H9 (cell line): ENCODE measurements at regions not wholly inside any gene's neighbourhood (a gene's known extent, or its start where the extent isn't known, plus 50 kb on each side); places are given as distances from the start of the nearest gene placed in this dataset.
"Not testable (repeated sequence)": the region's sequence is repeated elsewhere in the genome, so short reads cannot be mapped to it uniquely, and the experiment has no call there.

Source experiments
- DNase-seq: peaks from one replicate; pipeline ENCODE4 v3.0.0-alpha.2; 2017
- H2AFZ ChIP-seq: one replicate; pipeline ENCODE4 v1.6.1; 2013; ENCODE audit warnings: mild to moderate bottlenecking, low read length, control low read depth, moderate library complexity
- H2AK5ac ChIP-seq: 2 replicates; pipeline ENCODE4 v1.6.1; 2013; ENCODE audit warnings: low read length, control low read depth, mixed read lengths; ENCODE audit not compliant: insufficient read length
- H2BK120ac ChIP-seq: one replicate; pipeline ENCODE4 v1.6.1; 2013; ENCODE audit warnings: low read depth, mild to moderate bottlenecking, low read length, control low read depth, inconsistent platforms; ENCODE audit not compliant: poor library complexity, severe bottlenecking
- H2BK12ac ChIP-seq: 2 replicates; pipeline ENCODE4 v1.6.1; 2013; ENCODE audit warnings: low read length, control low read depth, mixed read lengths, low read depth; ENCODE audit not compliant: insufficient read length
- H2BK15ac ChIP-seq: 2 replicates; pipeline ENCODE4 v1.6.1; 2013; ENCODE audit warnings: low read depth, low read length, control low read depth
- H2BK20ac ChIP-seq: one replicate; pipeline ENCODE4 v1.6.1; 2013; ENCODE audit warnings: low read depth, mild to moderate bottlenecking, low read length, control low read depth, inconsistent platforms; ENCODE audit not compliant: poor library complexity, severe bottlenecking
- H2BK5ac ChIP-seq: 2 replicates; pipeline ENCODE4 v1.6.1; 2013; ENCODE audit warnings: low read length, control low read depth, mixed read lengths; ENCODE audit not compliant: insufficient read length
- H3K14ac ChIP-seq: 2 replicates; pipeline ENCODE4 v1.6.1; 2013; ENCODE audit warnings: low read length, control low read depth; ENCODE audit not compliant: insufficient read depth
- H3K18ac ChIP-seq: 2 replicates; pipeline ENCODE4 v1.6.1; 2013; ENCODE audit warnings: low read depth, mild to moderate bottlenecking, mixed read lengths, low read length, control low read depth; ENCODE audit not compliant: insufficient read length
- H3K23ac ChIP-seq: 2 replicates; pipeline ENCODE4 v1.6.1; 2013; ENCODE audit warnings: low read length, control low read depth, mixed read lengths, low read depth; ENCODE audit not compliant: insufficient read length
- H3K23me2 ChIP-seq: 2 replicates; pipeline ENCODE4 v1.6.1; 2013; ENCODE audit warnings: low read depth, mild to moderate bottlenecking, mixed read lengths, low read length, control low read depth; ENCODE audit not compliant: insufficient read length, poor library complexity, severe bottlenecking
- H3K27ac ChIP-seq: 2 replicates; pipeline ENCODE4 v1.5.1; 2013; ENCODE audit warnings: low read length, control low read depth, mixed read lengths, low read depth; ENCODE audit not compliant: insufficient read length
- H3K27me3 ChIP-seq: 2 replicates; pipeline ENCODE4 v1.6.1; 2013; ENCODE audit warnings: low read length, control low read depth, inconsistent platforms; ENCODE audit not compliant: insufficient read depth
- H3K4ac ChIP-seq: 2 replicates; pipeline ENCODE4 v1.6.1; 2013; ENCODE audit warnings: low read depth, mild to moderate bottlenecking, control low read depth, inconsistent platforms, low read length, moderate library complexity
- H3K4me1 ChIP-seq: 2 replicates; pipeline ENCODE4 v1.6.1; 2013; ENCODE audit warnings: low read length, control low read depth, inconsistent platforms; ENCODE audit not compliant: insufficient read depth
- H3K4me2 ChIP-seq: 2 replicates; pipeline ENCODE4 v1.6.1; 2013; ENCODE audit warnings: low read length, control low read depth, mixed read lengths; ENCODE audit not compliant: insufficient read length, insufficient read depth
- H3K56ac ChIP-seq: 2 replicates; pipeline ENCODE4 v1.6.1; 2013; ENCODE audit warnings: low read depth, mild to moderate bottlenecking, mixed read lengths, low read length, control low read depth; ENCODE audit not compliant: insufficient read length
- H3K79me1 ChIP-seq: 2 replicates; pipeline ENCODE4 v1.6.1; 2013; ENCODE audit warnings: low read depth, mild to moderate bottlenecking, moderate library complexity, low read length, control low read depth, inconsistent platforms; ENCODE audit not compliant: insufficient read depth, poor library complexity, severe bottlenecking
- H3K79me2 ChIP-seq: 2 replicates; pipeline ENCODE4 v1.6.1; 2013; ENCODE audit warnings: low read length, control low read depth, inconsistent platforms; ENCODE audit not compliant: insufficient read depth
- H3K9ac ChIP-seq: 2 replicates; pipeline ENCODE4 v1.6.1; 2013; ENCODE audit warnings: low read length, control low read depth, mixed read lengths; ENCODE audit not compliant: insufficient read length; ENCODE audit errors: extremely low read depth
- H3K9me3 ChIP-seq: one replicate; pipeline ENCODE4 v1.6.1; 2013; ENCODE audit warnings: low read depth, low read length, inconsistent platforms; ENCODE audit not compliant: control insufficient read depth
- H3T11ph ChIP-seq: one replicate; pipeline ENCODE4 v1.6.1; 2013; ENCODE audit warnings: mild to moderate bottlenecking, low read length, control low read depth, inconsistent platforms
- H4K20me1 ChIP-seq: one replicate; pipeline ENCODE4 v1.6.1; 2013; ENCODE audit not compliant: control insufficient read depth, insufficient read length, insufficient read depth
- H4K5ac ChIP-seq: 2 replicates; pipeline ENCODE4 v1.6.1; 2013; ENCODE audit warnings: low read depth, mild to moderate bottlenecking, mixed read lengths, low read length, control low read depth; ENCODE audit not compliant: insufficient read length
- H4K8ac ChIP-seq: replicated peaks from 2 replicates; pipeline ENCODE4 v1.6.1; 2013; ENCODE audit warnings: low read length, control low read depth, mixed read lengths, low read depth; ENCODE audit not compliant: insufficient read length
- H4K91ac ChIP-seq: 2 replicates; pipeline ENCODE4 v1.6.1; 2013; ENCODE audit warnings: low read depth, mild to moderate bottlenecking, moderate library complexity, mixed read lengths, low read length, control low read depth; ENCODE audit not compliant: insufficient read length
- H3K27ac Mint-ChIP-seq, 3 experiments: 2 replicates in 2 of 3; 3 replicates in 1 of 3; pipeline ENCODE4 v1.8.0; 2020 to 2021; ENCODE audit warnings: mixed read lengths in 3 of 3, mild to moderate bottlenecking in 1 of 3, moderate library complexity in 1 of 3
- H3K27me3 Mint-ChIP-seq: 2 replicates; pipeline ENCODE4 v1.8.0; 2021; ENCODE audit warnings: low read depth, mild to moderate bottlenecking, moderate library complexity, mixed read lengths
- H3K36me3 Mint-ChIP-seq, 3 experiments: 2 replicates in 2 of 3; 3 replicates in 1 of 3; pipeline ENCODE4 v1.8.0; 2020 to 2021; ENCODE audit warnings: low read depth in 3 of 3, mixed read lengths in 3 of 3; ENCODE audit not compliant: insufficient read depth in 1 of 3
- H3K4me1 Mint-ChIP-seq, 2 experiments: 2 replicates each; pipeline ENCODE4 v1.8.0; 2020; ENCODE audit warnings: mixed read lengths in 2 of 2
- H3K4me3 Mint-ChIP-seq, 2 experiments: 2 replicates in 1 of 2; 3 replicates in 1 of 2; pipeline ENCODE4 v1.8.0; 2020 to 2021; ENCODE audit warnings: mild to moderate bottlenecking in 2 of 2, mixed read lengths in 2 of 2, moderate library complexity in 1 of 2
- H3K9me3 Mint-ChIP-seq, 2 experiments: 2 replicates in 1 of 2; 3 replicates in 1 of 2; pipeline ENCODE4 v1.8.0; 2020; ENCODE audit warnings: mild to moderate bottlenecking in 2 of 2, mixed read lengths in 2 of 2, moderate library complexity in 1 of 2
- WGBS: extraction: QIAGEN DNeasy Blood & Tissue Kit; methylation state at CpG from one replicate; pipeline ENCODE4 v1.1.7; 2013; ENCODE audit warnings: missing lambda C conversion rate, low lambda C conversion rate, mixed read lengths; ENCODE audit not compliant: insufficient read length; ENCODE audit errors: extremely low coverage; 5-methylcytosine and 5-hydroxymethylcytosine counted together

GRCh38 chr7:46039813-46040212, 118.7 kb upstream of the IGFBP3 start:
- H2BK120ac ChIP-seq, H3K27me3 Mint-ChIP-seq, H3T11ph ChIP-seq, H4K8ac ChIP-seq, H3K79me1 ChIP-seq, H3K27ac Mint-ChIP-seq, H2AK5ac ChIP-seq, H3K56ac ChIP-seq, H3K14ac ChIP-seq, H3K9me3 ChIP-seq, H2BK20ac ChIP-seq, H3K4me2 ChIP-seq, H4K5ac ChIP-seq, H3K4ac ChIP-seq, H2BK12ac ChIP-seq, H3K4me1 Mint-ChIP-seq, DNase-seq, H3K4me1 ChIP-seq, H4K20me1 ChIP-seq, H3K79me2 ChIP-seq, H2BK5ac ChIP-seq, H3K18ac ChIP-seq, H3K23ac ChIP-seq, H2BK15ac ChIP-seq, H3K27ac ChIP-seq, H3K9ac ChIP-seq, H3K23me2 ChIP-seq, H3K27me3 ChIP-seq, H4K91ac ChIP-seq, H3K4me3 Mint-ChIP-seq, H2AFZ ChIP-seq: not testable (repeated sequence)
- Mint-ChIP-seq H3K36me3 (peaks cover under 1 to 10% (median 6%) of the 10 kb centered on the region in 3 experiments; a peak in 6 of 7 replicates), H3K9me3 (peaks cover 11% of the 10 kb centered on the region in 2 experiments)
- no CpG with 5 or more reads among the region's 1 CpG for WGBS
